Tibial nerve (tissue), 3 donors: ENCODE measurements at regions not wholly inside any gene's neighbourhood (a gene's known extent, or its start where the extent isn't known, plus 50 kb on each side); places are given as distances from the start of the nearest gene placed in this dataset.

Experiments
- CTCF ChIP-seq, 5 experiments: fragments of 200-600 bp in 3 of 5; fragments of 450-650 bp in 2 of 5; sonication (generic) in 3 of 5; IDR thresholded peaks; one replicate each; pipeline ENCODE4 v1.5.1; 2016 to 2019; ENCODE audit warnings: antibody characterized with exemption in 5 of 5, mild to moderate bottlenecking in 3 of 5, moderate library complexity in 2 of 5
- POLR2A ChIP-seq, 2 donors: fragments of 450-650 bp; IDR thresholded peaks; one replicate each; pipeline ENCODE4 v1.6.1; 2017; ENCODE audit warnings: antibody characterized with exemption in 2 of 2, mild to moderate bottlenecking in 2 of 2, moderate library complexity in 2 of 2

- TF ChIP-seq POLR2A (IDR thresholded peaks at IDR 0.05) (no peak), CTCF (IDR thresholded peaks at IDR 0.05) (no peak)
Measured at GRCh38 chr6:95321126-95321525, 256.2 kb upstream of the MANEA start.
